ENCODE measurements at regions not wholly inside any gene's neighbourhood (a gene's known extent, or its start where the extent isn't known, plus 50 kb on each side); places are given as distances from the start of the nearest gene placed in this dataset.

DNA sequence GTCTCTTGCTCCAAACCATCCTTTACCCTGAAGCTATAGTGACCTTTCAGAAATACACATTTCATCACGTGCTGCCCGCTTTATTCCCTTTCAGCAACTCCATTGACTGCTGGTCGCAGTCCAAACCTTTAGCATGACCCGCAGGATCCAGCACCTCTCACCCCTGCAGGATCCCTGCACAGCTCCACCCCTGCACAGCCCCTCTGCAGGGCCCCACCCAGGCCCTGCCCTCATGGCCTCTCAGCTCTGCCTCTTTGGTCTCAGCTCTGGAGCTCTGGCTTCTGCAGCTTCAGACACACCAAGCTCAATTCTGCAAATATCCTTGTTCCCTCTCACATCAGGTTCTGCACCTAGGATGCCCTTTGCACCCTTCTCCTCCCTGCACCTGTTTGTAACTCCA lies 264.9 kb upstream of the C1orf174 start:
- TF ChIP-seq, protein P1, sequence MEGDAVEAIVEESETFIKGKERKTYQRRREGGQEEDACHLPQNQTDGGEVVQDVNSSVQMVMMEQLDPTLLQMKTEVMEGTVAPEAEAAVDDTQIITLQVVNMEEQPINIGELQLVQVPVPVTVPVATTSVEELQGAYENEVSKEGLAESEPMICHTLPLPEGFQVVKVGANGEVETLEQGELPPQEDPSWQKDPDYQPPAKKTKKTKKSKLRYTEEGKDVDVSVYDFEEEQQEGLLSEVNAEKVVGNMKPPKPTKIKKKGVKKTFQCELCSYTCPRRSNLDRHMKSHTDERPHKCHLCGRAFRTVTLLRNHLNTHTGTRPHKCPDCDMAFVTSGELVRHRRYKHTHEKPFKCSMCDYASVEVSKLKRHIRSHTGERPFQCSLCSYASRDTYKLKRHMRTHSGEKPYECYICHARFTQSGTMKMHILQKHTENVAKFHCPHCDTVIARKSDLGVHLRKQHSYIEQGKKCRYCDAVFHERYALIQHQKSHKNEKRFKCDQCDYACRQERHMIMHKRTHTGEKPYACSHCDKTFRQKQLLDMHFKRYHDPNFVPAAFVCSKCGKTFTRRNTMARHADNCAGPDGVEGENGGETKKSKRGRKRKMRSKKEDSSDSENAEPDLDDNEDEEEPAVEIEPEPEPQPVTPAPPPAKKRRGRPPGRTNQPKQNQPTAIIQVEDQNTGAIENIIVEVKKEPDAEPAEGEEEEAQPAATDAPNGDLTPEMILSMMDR (IDR thresholded peaks at IDR 0.05; ENCODE audit: low read depth, low read length, missing control alignments), result no peak
- in situ Hi-C loops (cut with HindIII; ENCODE audit: low pct_ligation_motif_present, low sequenced_read_pairs), result no loop called here
- H3K27me3 ChIP-seq (replicated peaks), result no peaks in the 10 kb centered on the region
- no peak overlapping the region for H3K4me3 ChIP-seq (ENCODE audit: low read depth, low read length)
- H3K27ac ChIP-seq, result no peak overlapping the region
- H3K36me3 ChIP-seq (replicated peaks), result no peaks in the 10 kb centered on the region
- no peak for DNase-seq

DNA sequence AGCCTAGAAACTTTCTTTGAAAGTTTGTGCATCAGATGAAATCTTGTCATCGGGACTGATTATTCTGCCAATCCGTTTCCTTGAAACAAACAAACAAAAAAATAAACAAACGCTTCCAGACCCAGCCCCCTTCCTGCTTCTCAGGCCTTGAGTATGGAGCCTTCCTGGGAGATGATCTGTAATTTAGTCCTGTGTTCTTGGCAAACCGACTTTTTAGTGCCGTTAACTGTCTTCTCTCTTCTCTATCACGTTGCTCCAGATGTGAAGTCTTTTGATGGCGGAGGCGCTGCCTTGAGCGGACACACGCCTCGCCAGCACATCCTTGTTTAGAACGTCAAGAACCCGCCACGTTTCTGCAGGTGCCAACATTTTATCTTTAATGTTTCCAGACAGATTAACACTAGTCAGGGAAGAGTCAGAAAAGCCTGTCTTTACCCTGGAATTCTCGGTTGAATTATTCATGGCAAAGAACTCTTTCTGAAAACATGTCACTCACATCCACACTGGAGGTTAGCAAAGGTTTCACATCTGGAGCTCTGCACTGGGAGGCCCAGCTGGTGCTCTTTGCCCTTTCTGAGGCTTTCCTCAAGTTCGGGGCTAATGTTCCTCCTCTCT lies 265.7 kb upstream of the C1orf174 start:
- DNase-seq, result no peak
- TF ChIP-seq, protein P1 (IDR thresholded peaks at IDR 0.05; ENCODE audit: low read depth, low read length, missing control alignments), result no peak

DNA sequence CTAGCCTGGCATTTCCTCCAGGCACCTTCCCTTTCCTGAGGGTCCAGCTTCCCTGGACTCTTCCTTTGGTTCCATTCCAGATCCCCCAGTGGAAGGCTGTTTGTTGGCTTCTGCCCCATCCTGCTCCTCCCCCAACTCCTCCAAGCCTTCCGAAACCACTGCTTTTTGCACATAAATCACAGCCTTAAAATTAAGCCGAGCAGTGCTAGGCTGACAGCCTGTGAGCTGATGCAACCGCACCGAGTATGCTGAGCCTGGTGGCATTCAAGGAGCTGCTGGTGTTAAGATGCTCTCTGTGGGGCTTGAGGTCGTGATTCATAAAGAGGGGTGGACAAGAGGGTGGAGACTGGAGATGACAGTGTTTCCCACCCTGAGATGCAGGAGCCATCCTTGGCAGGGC lies 266.6 kb upstream of the C1orf174 start:
- Histone ChIP-seq H3K36me3 (replicated peaks) (no peaks in the 10 kb centered on the region), H3K27ac (no peak overlapping the region), H3K27me3 (replicated peaks) (no peaks in the 10 kb centered on the region), H3K4me3 (ENCODE audit: low read depth, low read length) (no peak overlapping the region)
- in situ Hi-C loops (cut with HindIII; ENCODE audit: low pct_ligation_motif_present, low sequenced_read_pairs), result no loop called here
- TF ChIP-seq, protein P1 (IDR thresholded peaks at IDR 0.05; ENCODE audit: low read depth, low read length, missing control alignments), result no peak
- no peak for DNase-seq

More for the DNA sequence above, 265.7 kb upstream of the C1orf174 start:
- in situ Hi-C loops (cut with HindIII; ENCODE audit: low pct_ligation_motif_present, low sequenced_read_pairs), result no loop called here
- no peaks in the 10 kb centered on the region for H3K27me3 ChIP-seq (replicated peaks)
- H3K27ac ChIP-seq, result no peak overlapping the region
- H3K4me3 ChIP-seq (ENCODE audit: low read depth, low read length), result no peak overlapping the region
- H3K36me3 ChIP-seq (replicated peaks), result no peaks in the 10 kb centered on the region

DNA sequence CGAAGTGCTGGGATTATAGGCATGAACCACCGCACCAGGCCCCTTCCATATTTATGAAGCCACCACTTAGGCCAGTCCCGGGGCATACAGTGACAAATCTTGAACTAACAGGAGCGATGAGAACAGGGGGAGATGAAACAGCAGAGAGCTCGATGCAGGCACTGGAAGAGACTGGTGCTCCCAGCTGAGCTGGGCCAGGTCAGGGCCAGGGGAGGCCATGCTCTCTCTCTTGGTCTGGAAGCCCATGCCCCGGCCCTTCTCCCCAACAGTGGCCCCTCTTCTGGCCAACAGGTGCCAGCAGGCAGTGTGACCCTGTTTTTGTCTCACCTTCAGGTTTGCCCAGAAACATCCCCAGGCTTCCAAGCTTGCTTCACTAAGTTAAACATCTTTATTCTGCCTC lies 269.9 kb upstream of the C1orf174 start:
- DNase-seq, result no peak
- TF ChIP-seq, protein P1 (IDR thresholded peaks at IDR 0.05; ENCODE audit: low read depth, low read length, missing control alignments), result no peak
- H3K27me3 ChIP-seq (replicated peaks), result no peaks in the 10 kb centered on the region
- H3K36me3 ChIP-seq (replicated peaks), result no peaks in the 10 kb centered on the region
- no peak overlapping the region for H3K4me3 ChIP-seq (ENCODE audit: low read depth, low read length)
- H3K27ac ChIP-seq, result no peak overlapping the region
- in situ Hi-C loops (cut with HindIII; ENCODE audit: low pct_ligation_motif_present, low sequenced_read_pairs), result no loop called here

DNA sequence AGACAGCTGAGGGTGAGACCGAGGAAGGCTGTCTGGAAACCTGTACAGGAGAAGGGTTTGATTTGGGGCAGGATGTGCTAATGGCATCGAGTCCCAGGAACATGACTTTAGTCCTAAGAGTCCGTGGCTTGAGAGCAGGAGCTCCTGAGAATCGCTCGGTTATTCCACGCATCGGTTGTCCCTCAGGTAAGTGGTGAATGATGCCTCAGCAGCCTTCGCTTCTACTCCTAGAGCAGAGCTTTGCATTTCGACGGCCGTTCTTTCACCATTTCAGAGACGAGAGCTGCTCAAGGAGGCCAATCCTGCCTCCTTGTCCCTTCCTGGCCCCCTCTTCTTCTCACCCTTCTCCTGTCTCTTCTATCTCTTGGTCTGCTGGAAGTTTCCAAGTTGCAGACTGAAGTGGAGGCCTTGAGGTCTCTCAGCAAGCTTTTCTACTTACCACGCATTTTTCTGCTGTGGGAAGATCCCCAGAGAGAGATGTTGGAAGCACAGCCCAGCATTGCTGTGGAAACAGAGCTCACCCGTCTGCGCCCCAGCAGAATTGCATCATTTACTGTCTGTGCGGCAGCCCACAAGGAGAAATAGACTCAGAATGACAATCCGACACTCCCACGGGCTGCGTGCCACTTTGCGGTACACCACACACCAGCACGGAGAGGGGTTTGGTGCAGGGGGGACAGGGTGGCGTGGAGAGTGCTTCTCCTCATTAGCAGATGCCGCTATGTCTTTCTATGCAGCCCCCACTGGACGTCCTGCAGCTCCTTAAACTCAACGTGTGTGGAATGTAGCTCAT lies 270.7 kb upstream of the C1orf174 start:
- H3K27me3 ChIP-seq (replicated peaks), result no peaks in the 10 kb centered on the region
- no peak for DNase-seq
- in situ Hi-C loops (cut with HindIII; ENCODE audit: low pct_ligation_motif_present, low sequenced_read_pairs), result no loop called here
- H3K27ac ChIP-seq, result no peak overlapping the region
- H3K4me3 ChIP-seq (ENCODE audit: low read depth, low read length), result no peak overlapping the region
- H3K36me3 ChIP-seq (replicated peaks), result no peaks in the 10 kb centered on the region
- TF ChIP-seq, protein P1 (IDR thresholded peaks at IDR 0.05; ENCODE audit: low read depth, low read length, missing control alignments), result no peak

Data from brain microvascular endothelial cell (primary cell).